K562 (cell line): ENCODE measurements at regions not wholly inside any gene's neighbourhood (a gene's known extent, or its start where the extent isn't known, plus 50 kb on each side); places are given as distances from the start of the nearest gene placed in this dataset.
A peak's percentile ranks its signal among the peaks of the same experiment; 100 is the strongest.

Source experiments
- CREB1 ChIP-seq, 2 experiments: sonication (generic) in 1 of 2; formaldehyde crosslinking in 1 of 2; IDR thresholded peaks; 2 replicates each; pipeline versions ENCODE4 v1.6.1 to v1.8.0; 2012 to 2022; ENCODE audit warnings: inconsistent platforms in 1 of 2, mild to moderate bottlenecking in 1 of 2, missing genetic modification reagents in 1 of 2, moderate library complexity in 1 of 2
- E2F6 ChIP-seq, 2 experiments: IDR thresholded peaks; 2 replicates each; pipeline ENCODE4 v1.6.1; 2011; ENCODE audit warnings: borderline replicate concordance in 1 of 2, control low read depth in 1 of 2, low read depth in 1 of 2, low read length in 1 of 2, mild to moderate bottlenecking in 1 of 2, mixed read lengths in 1 of 2, moderate library complexity in 1 of 2; ENCODE audit not compliant: insufficient read depth in 1 of 2, insufficient read length in 1 of 2, poor library complexity in 1 of 2, severe bottlenecking in 1 of 2; ENCODE audit errors: extremely low read depth in 1 of 2
- GTF3C2 ChIP-seq: IDR thresholded peaks from 3 replicates; pipeline ENCODE4 v1.6.1; 2011; ENCODE audit warnings: borderline replicate concordance, mild to moderate bottlenecking, moderate library complexity; ENCODE audit not compliant: insufficient read length; ENCODE audit errors: extremely low read depth
- HCFC1 ChIP-seq: IDR thresholded peaks from 2 replicates; pipeline ENCODE4 v1.6.1; 2012; ENCODE audit warnings: low read depth, low read length, improper control_type of control experiment
- KDM4B ChIP-seq, 2 experiments: fragments of 450-650 bp in 1 of 2; sonication (generic) in 1 of 2; IDR thresholded peaks; 2 replicates each; pipeline ENCODE4 v1.6.1; 2016 to 2017; ENCODE audit warnings: borderline replicate concordance in 2 of 2, antibody characterized with exemption in 1 of 2, low read depth in 1 of 2, mild to moderate bottlenecking in 1 of 2
- NFATC3 ChIP-seq: fragments of 450-650 bp; IDR thresholded peaks from 2 replicates; pipeline ENCODE4 v1.6.1; 2017; ENCODE audit warnings: mild to moderate bottlenecking
- NR2C1 ChIP-seq, 2 experiments: fragments of 450-650 bp; IDR thresholded peaks; 2 replicates each; pipeline ENCODE4 v1.6.1; 2017; ENCODE audit warnings: mild to moderate bottlenecking in 2 of 2, antibody characterized with exemption in 1 of 2, inconsistent platforms in 1 of 2, missing compliant biosample characterization in 1 of 2, missing genetic modification characterization in 1 of 2
- NRF1 ChIP-seq, 2 experiments: fragments of 450-650 bp; IDR thresholded peaks in 1 of 2; conservative IDR thresholded peaks in 1 of 2; 2 replicates each; pipeline ENCODE4 v1.6.1; 2014; ENCODE audit warnings: mild to moderate bottlenecking in 2 of 2
- RBM17 ChIP-seq: fragments of 200-400 bp; formaldehyde crosslinking; IDR thresholded peaks from 2 replicates; pipeline ENCODE4 v1.6.1; 2017; ENCODE audit warnings: low read depth, mild to moderate bottlenecking, low read length, borderline replicate concordance
- RBM25 ChIP-seq: fragments of 200-400 bp; formaldehyde crosslinking; IDR thresholded peaks from 2 replicates; pipeline ENCODE4 v1.6.1; 2018; ENCODE audit warnings: low read length, low read depth, moderate library complexity; ENCODE audit not compliant: severe bottlenecking
- SOX6 ChIP-seq: fragments of 450-650 bp; IDR thresholded peaks from 2 replicates; pipeline ENCODE4 v1.6.1; 2014; ENCODE audit warnings: mild to moderate bottlenecking
- SREBF1 ChIP-seq: fragments of 150-350 bp; IDR thresholded peaks from 2 replicates; pipeline ENCODE4 v1.6.1; 2014; ENCODE audit warnings: antibody characterized with exemption, low read depth, low read length, borderline replicate concordance
- ZNF407 ChIP-seq: fragments of 450-650 bp; IDR thresholded peaks from 2 replicates; pipeline ENCODE4 v1.6.1; 2016; ENCODE audit warnings: low read depth

GRCh38 chr4:78720994-78721677, 55.0 kb upstream of the BMP2K start (continued):
- TF ChIP-seq ZNF407: no peak
- no peak for TF ChIP-seq RBM25
- TF ChIP-seq HCFC1: no peak
- no peak for TF ChIP-seq NFATC3
- TF ChIP-seq CREB1 (IDR thresholded peaks at IDR 0.05): peak; percentile 33; the same call in 1 of the 2 replicates
- TF ChIP-seq CREB1 (CRISPR knock-in tag; IDR thresholded peaks at IDR 0.05): no peak; the same call in 1 of the 2 replicates
- peak in 1 of 2 experiments; percentile 71; a peak in 1 of 4 replicates for TF ChIP-seq KDM4B (IDR thresholded peaks at IDR 0.05; ENCODE audit: borderline replicate concordance in 2 of 2, low read depth in 1 of 2)
- TF ChIP-seq NRF1 (conservative IDR thresholded peaks at IDR 0.05 in 1 of 2, IDR thresholded peaks at IDR 0.05 in 1 of 2): 0 out of 4 replicates have a peak, but pooled peaks of 1 of the 2 experiments have one; percentile 37
- no peak for TF ChIP-seq E2F6 (IDR thresholded peaks at IDR 0.05; ENCODE audit: borderline replicate concordance in 1 of 2, extremely low read depth in 1 of 2, insufficient read depth in 1 of 2, insufficient read length in 1 of 2, low read depth in 1 of 2, low read length in 1 of 2, poor library complexity in 1 of 2, severe bottlenecking in 1 of 2)
- peak; percentile 68 for TF ChIP-seq SOX6
- TF ChIP-seq GTF3C2: no peak
- TF ChIP-seq SREBF1: no peak
- TF ChIP-seq NR2C1 (IDR thresholded peaks at IDR 0.05): peak; percentile 78
- peak; percentile 81 for TF ChIP-seq NR2C1 (tag; IDR thresholded peaks at IDR 0.05)
- no peak for TF ChIP-seq RBM17
